HCT116 (cell line): ENCODE measurements at regions not wholly inside any gene's neighbourhood (a gene's known extent, or its start where the extent isn't known, plus 50 kb on each side); places are given as distances from the start of the nearest gene placed in this dataset.

Experiments used
- ATAC-seq: fragments of 200-7000 bp; cut with Tn5 transposase; 2 replicates; pipeline ENCODE4 v1.9.1; 2020; ENCODE audit warnings: mild to moderate bottlenecking, moderate library complexity
- BruUV-seq: library from RNA; stranded (reverse); fragments of 400-500 nt; replicated peaks from 2 replicates; lab custom pipeline; 2021; lab: Mats Ljungman, UMichigan
- CTCF ChIA-PET: fragments of 300-600 bp; sonication (Branson Sonifier 250); formaldehyde crosslinking; loops from one replicate; lab custom pipeline; 2021; ENCODE audit warnings: antibody characterized with exemption; lab: Charles Lee
- POLR2A ChIA-PET: fragments of 300-600, 350-600 bp; sonication (Branson Sonifier 250); formaldehyde crosslinking; loops from one replicate; lab custom pipeline; 2021; ENCODE audit warnings: antibody characterized with exemption; lab: Charles Lee
- RAD21 ChIA-PET, 2 experiments: fragments of 300-600 bp; sonication (Branson Sonifier 250); formaldehyde crosslinking; loops; one replicate each; lab custom pipeline; 2023; ENCODE audit warnings: low total read pairs in 2 of 2; ENCODE audit not compliant: uncharacterized antibody in 2 of 2, unreplicated experiment in 2 of 2, low non-redundant PET in 1 of 2; lab: Charles Lee
- DNase-seq: peaks from one replicate; pipeline ENCODE4 v3.0.0-alpha.2; 2010; ENCODE audit warnings: low read depth, low spot score
- H2AFZ ChIP-seq: fragments of 200-600 bp; shearing (Covaris generic), sonication (generic); 2 replicates; pipeline ENCODE4 v1.6.1; 2017; ENCODE audit warnings: low read depth, mixed run types, mixed read lengths, antibody characterized with exemption, low read length; ENCODE audit not compliant: poor library complexity, severe bottlenecking
- H3K27ac ChIP-seq: 2 replicates; pipeline ENCODE4 v1.5.1; 2012; ENCODE audit warnings: low read depth, low read length
- H3K27me3 ChIP-seq: fragments of 200-600 bp; sonication (generic); 2 replicates; pipeline ENCODE4 v1.6.1; 2016; ENCODE audit warnings: mixed run types, low read length, mixed read lengths; ENCODE audit not compliant: insufficient read depth
- H3K36me3 ChIP-seq, 2 experiments: fragments of 200-500 bp in 1 of 2; fragments of 200-600 bp in 1 of 2; sonication (Bioruptor generic) in 1 of 2; sonication (generic) in 1 of 2; 2 replicates each; pipeline versions ENCODE4 v1.5.1 to v1.6.1; 2014 to 2016; ENCODE audit warnings: low read length in 2 of 2, inconsistent platforms in 1 of 2, mixed read lengths in 1 of 2, mixed run types in 1 of 2; ENCODE audit not compliant: insufficient read depth in 2 of 2, control insufficient read depth in 1 of 2
- H3K4me1 ChIP-seq, 2 experiments: fragments of 200-600 bp in 1 of 2; sonication (generic) in 1 of 2; 2 replicates each; pipeline versions ENCODE4 v1.5.1 to v1.6.1; 2012 to 2017; ENCODE audit warnings: low read length in 2 of 2, inconsistent platforms in 1 of 2, mild to moderate bottlenecking in 1 of 2, mixed read lengths in 1 of 2, mixed run types in 1 of 2, moderate library complexity in 1 of 2; ENCODE audit not compliant: insufficient read depth in 2 of 2, control insufficient read depth in 1 of 2
- H3K4me2 ChIP-seq: fragments of 200-600 bp; sonication (generic); 2 replicates; pipeline ENCODE4 v1.6.1; 2017; ENCODE audit warnings: mixed run types, low read length, mixed read lengths
- H3K4me3 ChIP-seq, 2 experiments: fragments of 200-600 bp in 1 of 2; sonication (generic) in 1 of 2; replicated peaks in 1 of 2; 2 replicates each; pipeline ENCODE4 v1.5.1; 2011 to 2016; ENCODE audit warnings: low read length in 2 of 2, control low read depth in 1 of 2, low read depth in 1 of 2, mild to moderate bottlenecking in 1 of 2, mixed read lengths in 1 of 2, mixed run types in 1 of 2
- H3K79me2 ChIP-seq: fragments of 200-600 bp; sonication (generic); 2 replicates; pipeline ENCODE4 v1.6.1; 2017; ENCODE audit warnings: mild to moderate bottlenecking, mixed run types, low read length, moderate library complexity, mixed read lengths; ENCODE audit not compliant: insufficient read depth
- H3K9ac ChIP-seq: fragments of 200-600 bp; sonication (generic); 2 replicates; pipeline ENCODE4 v1.6.1; 2016; ENCODE audit warnings: low read length, mixed read lengths
- H3K9me2 ChIP-seq: fragments of 200-600 bp; sonication (generic), shearing (Covaris generic); 2 replicates; pipeline ENCODE4 v1.6.1; 2017; ENCODE audit warnings: mixed run types, mild to moderate bottlenecking, moderate library complexity; ENCODE audit not compliant: insufficient read depth
- H3K9me3 ChIP-seq, 2 experiments: fragments of 200-500 bp in 1 of 2; fragments of 200-600 bp in 1 of 2; sonication (Bioruptor generic) in 1 of 2; sonication (generic) in 1 of 2; 2 replicates each; pipeline ENCODE4 v1.6.1; 2014 to 2017; ENCODE audit warnings: low read length in 2 of 2, mixed read lengths in 2 of 2, inconsistent platforms in 1 of 2, low read depth in 1 of 2, mild to moderate bottlenecking in 1 of 2, mixed run types in 1 of 2, moderate library complexity in 1 of 2; ENCODE audit not compliant: control insufficient read depth in 1 of 2, insufficient read depth in 1 of 2
- H4K20me1 ChIP-seq: fragments of 200-600 bp; sonication (generic), shearing (Covaris generic); 2 replicates; pipeline ENCODE4 v1.6.1; 2017; ENCODE audit warnings: mixed run types, mild to moderate bottlenecking, moderate library complexity; ENCODE audit not compliant: insufficient read depth
- ATF3 ChIP-seq: IDR thresholded peaks from 2 replicates; pipeline ENCODE4 v1.6.1; 2012
- CBX3 ChIP-seq: IDR thresholded peaks from 2 replicates; pipeline ENCODE4 v1.6.1; 2012; ENCODE audit warnings: low read depth
- CEBPB ChIP-seq: IDR thresholded peaks from 2 replicates; pipeline ENCODE4 v1.6.1; 2012; ENCODE audit warnings: low read depth
- CTCF ChIP-seq, 3 experiments: fragments of 200-600 bp in 1 of 3; sonication (generic) in 1 of 3; IDR thresholded peaks in 2 of 3; conservative IDR thresholded peaks in 1 of 3; 2 replicates each; pipeline ENCODE4 v1.5.1; 2012 to 2017; ENCODE audit warnings: low read depth in 2 of 3, low read length in 2 of 3, antibody characterized with exemption in 1 of 3, borderline replicate concordance in 1 of 3, control low read depth in 1 of 3, mild to moderate bottlenecking in 1 of 3, mixed read lengths in 1 of 3, mixed run types in 1 of 3, moderate library complexity in 1 of 3; ENCODE audit not compliant: insufficient read depth in 1 of 3
- EZH2phosphoT487 ChIP-seq: fragments of 200-600 bp; IDR thresholded peaks from 2 replicates; pipeline ENCODE4 v1.6.1; 2018; ENCODE audit warnings: antibody characterized with exemption, borderline replicate concordance
- FOSL1 ChIP-seq: IDR thresholded peaks from 2 replicates; pipeline ENCODE4 v1.6.1; 2012; ENCODE audit warnings: low read depth
- JUND ChIP-seq: IDR thresholded peaks from 2 replicates; pipeline ENCODE4 v1.6.1; 2012
- MAX ChIP-seq: IDR thresholded peaks from 2 replicates; pipeline ENCODE4 v1.6.1; 2012
- POLR2A ChIP-seq: IDR thresholded peaks from 2 replicates; pipeline ENCODE4 v1.7.0; 2011; ENCODE audit warnings: borderline replicate concordance; ENCODE audit not compliant: insufficient read depth, insufficient read length; ENCODE audit errors: extremely low read depth
- SIN3A ChIP-seq: IDR thresholded peaks from 2 replicates; pipeline ENCODE4 v1.6.1; 2012; ENCODE audit warnings: low read depth
- SRF ChIP-seq: IDR thresholded peaks from 2 replicates; pipeline ENCODE4 v1.6.1; 2012; ENCODE audit warnings: low read depth
- TCF7L2 ChIP-seq: IDR thresholded peaks from 2 replicates; pipeline ENCODE4 v1.7.0; 2011; ENCODE audit warnings: borderline replicate concordance, inconsistent platforms; ENCODE audit not compliant: insufficient read depth, insufficient read length; ENCODE audit errors: extremely low read depth
- YY1 ChIP-seq: IDR thresholded peaks from 2 replicates; pipeline ENCODE4 v1.6.1; 2011; ENCODE audit warnings: low read length, low read depth, moderate library complexity, mild to moderate bottlenecking; ENCODE audit not compliant: insufficient replicate concordance; ENCODE audit errors: extremely low read depth
- ZNF274 ChIP-seq: fragments of 200-500 bp; sonication (Bioruptor generic); IDR thresholded peaks from 2 replicates; pipeline ENCODE4 v1.6.1; 2014; ENCODE audit warnings: mild to moderate bottlenecking, low read depth, low read length, inconsistent platforms
- intact Hi-C: fragments of 100-400 bp; cut with micrococcal nuclease; formaldehyde crosslinking; loops from 2 replicates; pipeline ENCODE4 v1.10.0; 2022
- TF ChIP-seq, protein P1 (sequence below): IDR thresholded peaks from 2 replicates; pipeline ENCODE4 v1.6.1; 2011; ENCODE audit warnings: mild to moderate bottlenecking, low read length, moderate library complexity; ENCODE audit not compliant: insufficient replicate concordance; ENCODE audit errors: extremely low read depth

- POLR2A ChIA-PET = no interaction called here
- no peak for DNase-seq
Observed at GRCh38 chr13:67619995-67620380, 389.9 kb upstream of the PCDH9 start.

DNA sequence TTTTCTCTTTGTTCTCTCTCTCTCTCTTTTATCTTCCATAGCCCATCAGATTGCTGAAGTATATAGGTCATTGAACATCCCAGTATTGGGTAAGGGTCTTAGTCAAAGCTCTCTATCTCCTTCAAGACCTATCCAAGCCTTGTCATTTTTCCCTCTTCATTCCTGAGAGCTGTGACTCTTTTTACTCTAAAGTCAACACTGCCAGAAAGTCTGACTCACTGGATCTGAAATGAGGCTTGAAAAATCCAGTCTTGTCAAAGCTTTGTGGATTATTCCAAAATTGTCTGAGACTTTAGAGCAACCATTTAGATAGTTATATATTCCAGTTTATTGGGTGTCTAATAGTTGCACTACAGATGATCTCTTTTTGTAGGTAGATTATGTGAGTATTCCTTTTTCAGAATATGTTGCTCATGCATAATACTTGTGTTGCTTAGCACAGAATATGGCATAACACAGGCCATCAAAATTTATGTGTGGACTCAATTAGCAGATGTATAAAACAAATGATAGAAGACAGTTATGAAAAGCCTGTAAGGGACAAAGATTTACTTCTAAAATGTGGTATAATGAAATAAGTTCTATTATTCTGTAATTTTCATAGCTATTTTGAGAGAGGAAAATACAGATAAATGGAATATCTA is 389.3 kb upstream of the PCDH9 start:
- Histone ChIP-seq H4K20me1 (no peaks in the 10 kb centered on the region), H3K27me3 (no peaks in the 10 kb centered on the region), H3K4me2 (peak overlapping the region; percentile 23; the same call in 1 of the 2 replicates), H3K36me3 (no peaks in the 10 kb centered on the region), H3K79me2 (no peaks in the 10 kb centered on the region), H3K9me3 (no peaks in the 10 kb centered on the region), H3K4me3 (no peak overlapping the region), H3K27ac (no peak overlapping the region), H3K9ac (no peak overlapping the region), H3K4me1 (peaks cover 4 to 12% of the 10 kb centered on the region in 2 experiments; a peak in 3 of 4 replicates), H2AFZ (no peak overlapping the region), H3K9me2 (no peaks in the 10 kb centered on the region)
- ATAC-seq (no peak), DNase-seq (no peak)
- POLR2A ChIA-PET = no interaction called here
- RAD21 ChIA-PET = no interaction called here
- BruUV-seq = no TSS peak
- CTCF ChIA-PET = no interaction called here
- intact Hi-C loops = no loop called here
- TF ChIP-seq CEBPB (no peak), JUND (no peak), CTCF (IDR thresholded peaks at IDR 0.05 in 2 of 3, conservative IDR thresholded peaks at IDR 0.05 in 1 of 3; ENCODE audit: borderline replicate concordance in 1 of 3, insufficient read depth in 1 of 3, low read depth in 2 of 3, low read length in 2 of 3) (no peak), TCF7L2 (no peak), ZNF274 (no peak), YY1 (no peak), SRF (no peak), MAX (no peak), EZH2phosphoT487 (no peak), SIN3A (no peak), FOSL1 (no peak)
- TF ChIP-seq, protein P1, sequence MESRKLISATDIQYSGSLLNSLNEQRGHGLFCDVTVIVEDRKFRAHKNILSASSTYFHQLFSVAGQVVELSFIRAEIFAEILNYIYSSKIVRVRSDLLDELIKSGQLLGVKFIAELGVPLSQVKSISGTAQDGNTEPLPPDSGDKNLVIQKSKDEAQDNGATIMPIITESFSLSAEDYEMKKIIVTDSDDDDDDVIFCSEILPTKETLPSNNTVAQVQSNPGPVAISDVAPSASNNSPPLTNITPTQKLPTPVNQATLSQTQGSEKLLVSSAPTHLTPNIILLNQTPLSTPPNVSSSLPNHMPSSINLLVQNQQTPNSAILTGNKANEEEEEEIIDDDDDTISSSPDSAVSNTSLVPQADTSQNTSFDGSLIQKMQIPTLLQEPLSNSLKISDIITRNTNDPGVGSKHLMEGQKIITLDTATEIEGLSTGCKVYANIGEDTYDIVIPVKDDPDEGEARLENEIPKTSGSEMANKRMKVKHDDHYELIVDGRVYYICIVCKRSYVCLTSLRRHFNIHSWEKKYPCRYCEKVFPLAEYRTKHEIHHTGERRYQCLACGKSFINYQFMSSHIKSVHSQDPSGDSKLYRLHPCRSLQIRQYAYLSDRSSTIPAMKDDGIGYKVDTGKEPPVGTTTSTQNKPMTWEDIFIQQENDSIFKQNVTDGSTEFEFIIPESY = no peak

More at GRCh38 chr13:67619995-67620380, 389.9 kb upstream of the PCDH9 start:
- Histone ChIP-seq H3K9me2 (no peaks in the 10 kb centered on the region), H3K4me3 (no peak overlapping the region), H3K9ac (no peak overlapping the region), H2AFZ (no peak overlapping the region), H3K4me2 (peak overlapping the region; percentile 23; the same call in 1 of the 2 replicates), H3K36me3 (no peaks in the 10 kb centered on the region), H3K27ac (no peak overlapping the region), H3K79me2 (no peaks in the 10 kb centered on the region), H3K4me1 (peaks cover 4 to 12% of the 10 kb centered on the region in 2 experiments; a peak in 3 of 4 replicates), H3K27me3 (no peaks in the 10 kb centered on the region), H4K20me1 (no peaks in the 10 kb centered on the region), H3K9me3 (no peaks in the 10 kb centered on the region)
- intact Hi-C loops = no loop called here
- BruUV-seq = no TSS peak
- TF ChIP-seq CBX3 (no peak), POLR2A (no peak), FOSL1 (no peak), EZH2phosphoT487 (no peak), ATF3 (no peak), YY1 (no peak)
- no peak for ATAC-seq
- CTCF ChIA-PET = no interaction called here
- RAD21 ChIA-PET = no interaction called here
